ENCODE measurements at regions not wholly inside any gene's neighbourhood (a gene's known extent, or its start where the extent isn't known, plus 50 kb on each side); places are given as distances from the start of the nearest gene placed in this dataset.

- TF ChIP-seq POLR2A (IDR thresholded peaks at IDR 0.05), result no peak
- TF ChIP-seq POLR2AphosphoS5 (IDR thresholded peaks at IDR 0.05), result no peak
These were observed 115.0 kb upstream of the INPP4B start for GRCh38 chr4:142960867-142961644.

Measured in breast epithelium (tissue), 3 donors.